GM19324 (cell line): ENCODE measurements at regions not wholly inside any gene's neighbourhood (a gene's known extent, or its start where the extent isn't known, plus 50 kb on each side); places are given as distances from the start of the nearest gene placed in this dataset.

Experiments
- ATAC-seq: cut with Tn5 transposase; IDR thresholded peaks from one replicate; pipeline ENCODE4 v1.9.1; 2021; ENCODE audit warnings: mild to moderate bottlenecking, moderate library complexity; ENCODE audit not compliant: unreplicated experiment, low FRiP score

- no peak for ATAC-seq
Measured at GRCh38 chr18:37721544-37722522, 156.2 kb upstream of the CELF4 start.

- ATAC-seq, result no peak
Measured at GRCh38 chr18:37720663-37721062, 155.1 kb upstream of the CELF4 start.

- no peak for ATAC-seq
Measured at GRCh38 chr18:37717656-37718055, 152.1 kb upstream of the CELF4 start.

- no peak for ATAC-seq
Measured at GRCh38 chr18:37717098-37717497, 151.5 kb upstream of the CELF4 start.

GRCh38 chr18:37716106-37716735 lies 150.6 kb upstream of the CELF4 start:
- ATAC-seq, result no peak

- no peak for ATAC-seq
Measured at GRCh38 chr18:37714691-37715090, 149.1 kb upstream of the CELF4 start.

GRCh38 chr18:37712776-37713175 lies 147.2 kb upstream of the CELF4 start:
- ATAC-seq, result no peak

- ATAC-seq, result no peak
Measured at GRCh38 chr18:37711766-37712505, 146.3 kb upstream of the CELF4 start.

GRCh38 chr18:37710726-37711125 lies 145.1 kb upstream of the CELF4 start:
- ATAC-seq, result no peak

- ATAC-seq, result no peak
Measured at GRCh38 chr18:37709740-37710139, 144.1 kb upstream of the CELF4 start.

- ATAC-seq, result no peak
Measured at GRCh38 chr18:37705016-37705415, 139.4 kb upstream of the CELF4 start.

GRCh38 chr18:37702841-37703240 lies 137.2 kb upstream of the CELF4 start:
- ATAC-seq, result no peak

- no peak for ATAC-seq
Measured at GRCh38 chr18:37701967-37702366, 136.4 kb upstream of the CELF4 start.

GRCh38 chr18:37698508-37699040 lies 133.0 kb upstream of the CELF4 start:
- ATAC-seq, result no peak

GRCh38 chr18:37694516-37694915 lies 128.9 kb upstream of the CELF4 start:
- no peak for ATAC-seq

- no peak for ATAC-seq
Measured at GRCh38 chr18:37691162-37691561, 125.6 kb upstream of the CELF4 start.

GRCh38 chr18:37689841-37690240 lies 124.2 kb upstream of the CELF4 start:
- ATAC-seq, result no peak

- ATAC-seq, result no peak
Measured at GRCh38 chr18:37684590-37684989, 119.0 kb upstream of the CELF4 start.

GRCh38 chr18:37684183-37684582 lies 118.6 kb upstream of the CELF4 start:
- ATAC-seq, result no peak

- ATAC-seq, result no peak
Measured at GRCh38 chr18:37680911-37681310, 115.3 kb upstream of the CELF4 start.

GRCh38 chr18:37676276-37676675 lies 110.7 kb upstream of the CELF4 start:
- ATAC-seq, result no peak
